PC-9 (cell line): ENCODE measurements at regions not wholly inside any gene's neighbourhood (a gene's known extent, or its start where the extent isn't known, plus 50 kb on each side); places are given as distances from the start of the nearest gene placed in this dataset.
"Not testable (repeated sequence)": the region's sequence is repeated elsewhere in the genome, so short reads cannot be mapped to it uniquely, and the experiment has no call there.

Source experiments
- BruUV-seq: library from RNA; stranded (reverse); fragments of 400-500 nt; replicated peaks from 2 replicates; lab custom pipeline; 2021; lab: Mats Ljungman, UMichigan
- CTCF ChIA-PET: fragments of 300-600 bp; sonication (Branson Sonifier 250); formaldehyde crosslinking; loops from one replicate; lab custom pipeline; 2022; ENCODE audit warnings: antibody characterized with exemption; lab: Charles Lee
- POLR2A ChIA-PET: fragments of 300-600 bp; sonication (Branson Sonifier 250); formaldehyde crosslinking; loops from one replicate; lab custom pipeline; 2022; ENCODE audit warnings: antibody characterized with exemption; ENCODE audit not compliant: unreplicated experiment; lab: Charles Lee
- DNase-seq, 2 experiments: peaks; one replicate each; pipeline versions ENCODE4 v3.0.0 to v3.0.0-alpha.2; 2015 to 2022; ENCODE audit warnings: mixed read lengths in 1 of 2
- H2AFZ ChIP-seq: fragments of 200-600 bp; sonication (generic); 2 replicates; pipeline ENCODE4 v1.8.1; 2017; ENCODE audit warnings: antibody characterized with exemption
- H3F3A ChIP-seq: fragments of 200-600 bp; sonication (generic); 2 replicates; pipeline ENCODE4 v1.8.1; 2017; ENCODE audit warnings: antibody characterized with exemption, mild to moderate bottlenecking, low read depth; ENCODE audit not compliant: insufficient read depth
- H3K27ac ChIP-seq: fragments of 200-600 bp; sonication (generic); 2 replicates; pipeline ENCODE4 v1.6.1; 2016; ENCODE audit warnings: mixed run types
- H3K27me3 ChIP-seq: fragments of 200-600 bp; sonication (generic); 2 replicates; pipeline ENCODE4 v1.6.1; 2016; ENCODE audit warnings: low read depth, mixed run types; ENCODE audit not compliant: insufficient read depth
- H3K36me3 ChIP-seq: fragments of 200-600 bp; sonication (generic); 2 replicates; pipeline ENCODE4 v1.6.1; 2016; ENCODE audit warnings: low read depth, mixed run types
- H3K4me1 ChIP-seq: fragments of 200-600 bp; sonication (generic); replicated peaks from 2 replicates; pipeline ENCODE4 v1.6.1; 2016; ENCODE audit warnings: mixed run types; ENCODE audit not compliant: insufficient read depth
- H3K4me2 ChIP-seq: fragments of 200-600 bp; sonication (generic); 2 replicates; pipeline ENCODE4 v1.6.1; 2017; ENCODE audit warnings: mixed run types
- H3K4me3 ChIP-seq: fragments of 200-600 bp; sonication (generic); 2 replicates; pipeline ENCODE4 v1.6.1; 2016; ENCODE audit warnings: mixed run types
- H3K79me2 ChIP-seq: fragments of 200-600 bp; sonication (generic); 2 replicates; pipeline ENCODE4 v1.6.1; 2017; ENCODE audit warnings: low read depth, mixed run types
- H3K9me2 ChIP-seq: fragments of 200-600 bp; sonication (generic); 2 replicates; pipeline ENCODE4 v1.8.1; 2017; ENCODE audit warnings: mild to moderate bottlenecking; ENCODE audit not compliant: insufficient read depth
- H3K9me3 ChIP-seq: fragments of 200-600 bp; sonication (generic); 2 replicates; pipeline ENCODE4 v1.8.1; 2016; ENCODE audit warnings: low read depth; ENCODE audit not compliant: insufficient read depth
- H4K20me1 ChIP-seq: fragments of 200-600 bp; sonication (generic); 2 replicates; pipeline ENCODE4 v1.8.1; 2017; ENCODE audit not compliant: insufficient read depth
- EZH2 ChIP-seq: fragments of 200-600 bp; sonication (generic); IDR thresholded peaks from 2 replicates; pipeline ENCODE4 v1.8.0; 2017; ENCODE audit warnings: antibody characterized with exemption, low read depth
- intact Hi-C: fragments of 100-400 bp; cut with micrococcal nuclease; formaldehyde crosslinking; loops from one replicate; pipeline ENCODE4 v1.10.0; 2022; ENCODE audit not compliant: unreplicated experiment
- TF ChIP-seq, protein P1 (sequence below): fragments of 200-600 bp; sonication (generic); conservative IDR thresholded peaks from 2 replicates; pipeline ENCODE4 v1.6.1; 2017; ENCODE audit warnings: mixed run types, antibody characterized with exemption, mild to moderate bottlenecking, moderate library complexity

DNA sequence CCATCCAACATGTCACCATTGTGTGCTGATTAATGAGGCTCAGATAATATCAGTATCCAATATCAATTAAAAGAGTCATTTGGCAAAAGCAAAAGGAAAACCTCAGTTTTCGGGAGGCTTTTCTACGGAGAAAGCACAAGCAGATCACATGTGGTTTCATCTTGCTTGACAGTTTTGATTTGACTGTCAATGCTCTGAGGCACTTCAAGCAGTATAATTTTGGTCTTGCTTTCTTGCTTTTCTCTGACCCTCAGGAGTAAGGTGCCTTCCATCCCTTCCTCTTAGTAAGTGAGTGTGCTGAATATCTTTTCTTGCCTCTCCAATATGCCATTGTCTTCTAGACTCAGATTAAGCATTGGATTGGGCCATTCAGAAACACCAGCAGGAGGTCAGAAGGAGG lies 115.5 kb upstream of the CALCR start:
- H3F3A ChIP-seq = no peaks in the 10 kb centered on the region
- no peaks in the 10 kb centered on the region for H3K79me2 ChIP-seq
- intact Hi-C loops = no loop called here
- H3K36me3 ChIP-seq = no peaks in the 10 kb centered on the region
- H3K27me3 ChIP-seq = no peaks in the 10 kb centered on the region
- H4K20me1 ChIP-seq = no peaks in the 10 kb centered on the region
- no peak overlapping the region for H3K4me3 ChIP-seq
- BruUV-seq = no TSS peak
- no peaks in the 10 kb centered on the region for H3K9me3 ChIP-seq
- H3K27ac ChIP-seq = no peak overlapping the region
- no peaks in the 10 kb centered on the region for H3K4me1 ChIP-seq
- no peaks in the 10 kb centered on the region for H3K9me2 ChIP-seq
- TF ChIP-seq, protein P1, sequence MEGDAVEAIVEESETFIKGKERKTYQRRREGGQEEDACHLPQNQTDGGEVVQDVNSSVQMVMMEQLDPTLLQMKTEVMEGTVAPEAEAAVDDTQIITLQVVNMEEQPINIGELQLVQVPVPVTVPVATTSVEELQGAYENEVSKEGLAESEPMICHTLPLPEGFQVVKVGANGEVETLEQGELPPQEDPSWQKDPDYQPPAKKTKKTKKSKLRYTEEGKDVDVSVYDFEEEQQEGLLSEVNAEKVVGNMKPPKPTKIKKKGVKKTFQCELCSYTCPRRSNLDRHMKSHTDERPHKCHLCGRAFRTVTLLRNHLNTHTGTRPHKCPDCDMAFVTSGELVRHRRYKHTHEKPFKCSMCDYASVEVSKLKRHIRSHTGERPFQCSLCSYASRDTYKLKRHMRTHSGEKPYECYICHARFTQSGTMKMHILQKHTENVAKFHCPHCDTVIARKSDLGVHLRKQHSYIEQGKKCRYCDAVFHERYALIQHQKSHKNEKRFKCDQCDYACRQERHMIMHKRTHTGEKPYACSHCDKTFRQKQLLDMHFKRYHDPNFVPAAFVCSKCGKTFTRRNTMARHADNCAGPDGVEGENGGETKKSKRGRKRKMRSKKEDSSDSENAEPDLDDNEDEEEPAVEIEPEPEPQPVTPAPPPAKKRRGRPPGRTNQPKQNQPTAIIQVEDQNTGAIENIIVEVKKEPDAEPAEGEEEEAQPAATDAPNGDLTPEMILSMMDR = no peak
- no peak for TF ChIP-seq EZH2
- H3K4me2 ChIP-seq = no peak overlapping the region
- CTCF ChIA-PET = no interaction called here
- no peak overlapping the region for H2AFZ ChIP-seq
- POLR2A ChIA-PET = no interaction called here
- DNase-seq = no peak

DNA sequence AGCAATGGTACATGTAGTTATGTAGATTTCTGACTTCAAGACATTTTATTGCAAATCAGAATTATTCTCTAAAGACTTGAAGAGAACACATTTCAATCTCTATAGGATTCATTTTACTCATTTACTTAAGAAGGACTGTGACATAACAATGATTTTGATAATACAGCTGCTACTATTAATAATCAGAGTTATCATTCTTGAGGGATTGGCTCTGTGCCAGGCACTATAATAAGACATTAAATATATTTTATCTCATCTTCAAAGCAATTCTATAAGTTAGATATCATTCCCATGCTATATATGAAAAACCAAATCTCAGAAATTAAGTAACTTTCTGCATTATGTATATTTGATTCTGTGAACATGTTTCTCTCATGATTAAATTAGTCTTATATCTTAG lies 103.7 kb upstream of the CALCR start:
- BruUV-seq = no TSS peak
- no peaks in the 10 kb centered on the region for H3K9me3 ChIP-seq
- TF ChIP-seq, protein P1 = no peak
- no peak for TF ChIP-seq EZH2

DNA sequence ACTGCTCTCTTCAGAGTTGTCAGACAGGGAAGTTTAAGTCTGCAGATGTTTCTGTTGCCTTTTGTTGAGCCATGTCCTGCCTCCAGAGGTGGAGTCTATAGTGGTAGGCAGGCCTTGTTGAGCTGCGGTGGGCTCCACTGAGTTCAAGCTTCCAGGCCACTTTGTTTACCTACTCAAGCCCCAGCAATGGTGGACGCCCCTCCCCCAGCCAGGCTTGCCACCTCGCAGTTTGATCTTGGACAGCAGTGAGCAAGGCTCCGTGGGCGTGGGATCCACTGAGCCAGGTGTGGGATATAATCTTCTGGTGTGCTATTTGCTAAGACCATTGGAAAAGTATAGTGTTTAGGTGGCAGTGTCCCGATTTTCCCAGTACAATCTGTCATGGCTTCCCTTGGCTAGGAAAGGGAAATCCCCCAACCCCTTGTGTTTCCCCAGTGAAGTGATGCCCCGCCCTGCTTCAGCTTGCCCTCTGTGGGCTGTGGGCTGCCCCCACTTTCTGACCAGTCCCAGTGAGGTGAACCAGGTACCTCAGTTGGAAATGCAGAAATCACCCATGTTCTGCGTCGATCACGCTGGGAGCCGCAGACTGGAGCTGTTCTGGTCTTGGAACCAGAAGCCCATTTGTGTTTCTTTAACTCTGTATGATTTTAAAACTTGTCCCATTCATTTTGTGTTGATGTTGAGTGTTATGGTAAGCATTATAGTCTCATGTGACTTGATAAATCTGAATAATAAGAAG lies 89.2 kb upstream of the CALCR start:
- no peak overlapping the region for H3K4me3 ChIP-seq
- H3K9me3 ChIP-seq = 0 out of 2 replicates have a peak, but pooled peaks cover 2% of the 10 kb centered on the region
- no peak overlapping the region for H3K27ac ChIP-seq
- H3K79me2 ChIP-seq = no peaks in the 10 kb centered on the region
- no peak overlapping the region for H3K4me2 ChIP-seq
- no TSS peak for BruUV-seq
- H3K9me2 ChIP-seq = 0 out of 2 replicates have a peak, but pooled peaks cover 3% of the 10 kb centered on the region
- no peaks in the 10 kb centered on the region for H3K36me3 ChIP-seq
- H3K4me1 ChIP-seq = no peaks in the 10 kb centered on the region
- H3F3A ChIP-seq = no peaks in the 10 kb centered on the region
- H2AFZ ChIP-seq = no peak overlapping the region
- ChIA-PET CTCF (no interaction called here), POLR2A (no interaction called here)
- no peak for DNase-seq
- no peaks in the 10 kb centered on the region for H3K27me3 ChIP-seq
- no peaks in the 10 kb centered on the region for H4K20me1 ChIP-seq
- intact Hi-C loops = no loop called here
- no peak for TF ChIP-seq EZH2
- TF ChIP-seq, protein P1 = no peak

More for the DNA sequence above, 103.7 kb upstream of the CALCR start:
- Histone ChIP-seq H3K79me2 (no peaks in the 10 kb centered on the region), H3K9me2 (no peaks in the 10 kb centered on the region), H3K36me3 (no peaks in the 10 kb centered on the region), H3F3A (no peaks in the 10 kb centered on the region), H3K4me3 (no peak overlapping the region), H3K27me3 (no peaks in the 10 kb centered on the region), H3K4me1 (no peaks in the 10 kb centered on the region), H3K27ac (no peak overlapping the region), H2AFZ (no peak overlapping the region), H4K20me1 (no peaks in the 10 kb centered on the region), H3K4me2 (no peak overlapping the region)
- CTCF ChIA-PET = no interaction called here
- intact Hi-C loops = no loop called here
- POLR2A ChIA-PET = no interaction called here
- DNase-seq = no peak

DNA sequence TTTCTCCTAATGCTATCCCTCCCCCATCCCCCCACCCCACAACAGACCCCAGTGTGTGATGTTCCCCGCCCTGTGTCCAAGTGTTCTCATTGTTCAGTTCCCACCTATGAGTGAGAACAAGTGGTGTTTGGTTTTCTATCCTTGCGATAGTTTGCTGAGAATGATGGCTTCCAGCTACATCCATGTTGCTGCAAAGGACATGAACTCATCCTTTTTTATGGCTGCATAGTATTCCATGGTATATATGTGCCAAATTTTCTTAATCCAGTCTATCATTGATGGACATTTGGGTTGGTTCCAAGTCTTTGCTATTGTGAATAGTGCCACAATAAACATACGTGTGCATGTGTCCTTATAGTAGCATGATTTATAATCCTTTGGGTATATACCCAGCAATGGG lies 83.6 kb upstream of the CALCR start:
- DNase-seq, H2AFZ ChIP-seq, H3K9me3 ChIP-seq, H3K79me2 ChIP-seq, H3K9me2 ChIP-seq, intact Hi-C loops, H4K20me1 ChIP-seq, H3F3A ChIP-seq, H3K4me3 ChIP-seq, H3K27ac ChIP-seq, POLR2A ChIA-PET, CTCF ChIA-PET, H3K27me3 ChIP-seq, H3K4me2 ChIP-seq, BruUV-seq, H3K36me3 ChIP-seq, H3K4me1 ChIP-seq: not testable (repeated sequence)
